ENCODE measurements at regions not wholly inside any gene's neighbourhood (a gene's known extent, or its start where the extent isn't known, plus 50 kb on each side); places are given as distances from the start of the nearest gene placed in this dataset.
A peak's percentile ranks its signal among the peaks of the same experiment; 100 is the strongest.

DNA sequence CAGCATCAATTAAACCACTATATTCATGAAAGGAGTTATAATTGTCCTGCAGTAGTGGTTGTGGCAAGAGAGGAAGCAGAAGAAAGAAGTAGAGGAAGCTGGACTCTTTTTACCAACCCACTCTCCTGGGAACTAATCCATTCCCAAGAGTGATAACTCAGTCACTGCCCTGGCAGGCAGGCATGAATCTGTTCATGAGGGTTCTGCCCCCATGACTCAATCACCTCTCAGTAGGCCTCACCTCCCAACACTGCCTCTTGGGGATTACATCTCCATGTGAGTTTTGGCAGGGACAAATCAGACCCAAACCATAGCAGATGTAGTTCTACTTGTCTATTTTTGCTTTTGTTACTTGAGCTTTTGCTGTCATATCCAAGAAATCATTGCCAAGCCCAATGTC is 232.7 kb upstream of the MAP2 start:
- H3K36me3 ChIP-seq (ENCODE audit: control insufficient read depth in 2 of 2, insufficient read depth in 2 of 2, low read length in 1 of 2), result no peaks in the 10 kb centered on the region
- no peak for DNase-seq (ENCODE audit: low read depth in 6 of 9, low spot score in 9 of 9)
- no peaks in the 10 kb centered on the region for H3K27me3 ChIP-seq (ENCODE audit: control insufficient read depth in 2 of 2, insufficient read depth in 1 of 2, low read length in 1 of 2)
- H3K9me3 ChIP-seq (ENCODE audit: control insufficient read depth in 2 of 2, insufficient read depth in 1 of 2, low read length in 1 of 2), result no peaks in the 10 kb centered on the region
- H3K4me3 ChIP-seq (ENCODE audit: low read length in 2 of 2), result no peak overlapping the region
- no peak overlapping the region for H3K27ac ChIP-seq (ENCODE audit: low read depth in 1 of 2, low read length in 1 of 2)
- no peaks in the 10 kb centered on the region for H3K4me1 ChIP-seq (ENCODE audit: control insufficient read depth in 2 of 2, insufficient read depth in 2 of 2, low read length in 2 of 2)

DNA sequence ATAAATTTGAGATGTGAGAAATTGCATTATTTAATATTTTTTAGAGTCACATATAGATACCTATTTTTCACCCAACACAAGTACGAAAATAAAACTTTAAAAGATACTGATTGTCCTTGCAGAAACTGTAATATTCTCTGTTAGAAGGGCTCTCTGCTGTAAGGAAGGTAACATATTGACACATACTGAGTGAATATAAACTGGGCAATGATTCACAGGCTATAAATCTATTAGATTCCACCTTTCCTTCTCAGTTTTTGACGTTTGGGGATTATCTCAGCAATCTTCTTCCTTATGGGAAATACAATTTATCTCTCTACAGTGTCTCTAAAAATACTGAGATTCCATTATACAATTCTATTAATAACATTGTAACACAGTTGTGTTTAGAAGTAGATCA is 229.1 kb upstream of the MAP2 start:
- no peak for DNase-seq (ENCODE audit: low read depth in 6 of 9, low spot score in 9 of 9)
- no peaks in the 10 kb centered on the region for H3K4me1 ChIP-seq (ENCODE audit: control insufficient read depth in 2 of 2, insufficient read depth in 2 of 2, low read length in 2 of 2)
- 91% methylated on average over 2 of the region's 2 CpGs for WGBS
- H3K4me3 ChIP-seq (ENCODE audit: low read length in 2 of 2), result no peak overlapping the region
- H3K27ac ChIP-seq (ENCODE audit: low read depth in 1 of 2, low read length in 1 of 2), result no peak overlapping the region
- no peaks in the 10 kb centered on the region for H3K27me3 ChIP-seq (ENCODE audit: control insufficient read depth in 2 of 2, insufficient read depth in 1 of 2, low read length in 1 of 2)
- no peaks in the 10 kb centered on the region for H3K9me3 ChIP-seq (ENCODE audit: control insufficient read depth in 2 of 2, insufficient read depth in 1 of 2, low read length in 1 of 2)
- no peaks in the 10 kb centered on the region for H3K36me3 ChIP-seq (ENCODE audit: control insufficient read depth in 2 of 2, insufficient read depth in 2 of 2, low read length in 1 of 2)

DNA sequence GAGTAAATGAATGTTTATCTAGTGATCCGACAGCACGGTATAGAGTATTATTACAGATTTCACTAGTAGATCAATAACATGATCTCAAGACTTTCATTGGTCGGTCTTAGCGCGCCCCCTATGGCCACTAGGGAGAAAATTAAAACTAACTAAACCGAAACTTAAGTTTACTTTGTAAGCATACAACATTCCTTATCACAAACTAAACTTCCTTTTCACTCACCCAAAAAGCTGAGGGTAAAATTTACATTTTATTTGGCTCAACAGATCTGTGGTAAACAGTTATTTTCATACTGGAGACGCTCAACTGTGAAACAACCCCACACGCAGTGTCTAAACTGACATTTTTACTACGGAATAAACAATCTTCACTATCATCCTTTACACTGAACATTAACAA is 215.6 kb upstream of the MAP2 start:
- H3K27ac ChIP-seq (ENCODE audit: low read depth in 1 of 2, low read length in 1 of 2), result no peak overlapping the region
- H3K4me3 ChIP-seq (ENCODE audit: low read length in 2 of 2), result peak overlapping the region in 1 of 2 donors; percentile 25
- WGBS, result 29% methylated on average over 9 of the region's 9 CpGs
- peaks cover 0 to 2% of the 10 kb centered on the region in 2 donors for H3K4me1 ChIP-seq (ENCODE audit: control insufficient read depth in 2 of 2, insufficient read depth in 2 of 2, low read length in 2 of 2)
- H3K27me3 ChIP-seq (ENCODE audit: control insufficient read depth in 2 of 2, insufficient read depth in 1 of 2, low read length in 1 of 2), result no peaks in the 10 kb centered on the region
- peak in 2 of 9 donors; percentile 2 for DNase-seq (ENCODE audit: low read depth in 6 of 9, low spot score in 9 of 9)
- H3K9me3 ChIP-seq (ENCODE audit: control insufficient read depth in 2 of 2, insufficient read depth in 1 of 2, low read length in 1 of 2), result no peaks in the 10 kb centered on the region
- no peaks in the 10 kb centered on the region for H3K36me3 ChIP-seq (ENCODE audit: control insufficient read depth in 2 of 2, insufficient read depth in 2 of 2, low read length in 1 of 2)

DNA sequence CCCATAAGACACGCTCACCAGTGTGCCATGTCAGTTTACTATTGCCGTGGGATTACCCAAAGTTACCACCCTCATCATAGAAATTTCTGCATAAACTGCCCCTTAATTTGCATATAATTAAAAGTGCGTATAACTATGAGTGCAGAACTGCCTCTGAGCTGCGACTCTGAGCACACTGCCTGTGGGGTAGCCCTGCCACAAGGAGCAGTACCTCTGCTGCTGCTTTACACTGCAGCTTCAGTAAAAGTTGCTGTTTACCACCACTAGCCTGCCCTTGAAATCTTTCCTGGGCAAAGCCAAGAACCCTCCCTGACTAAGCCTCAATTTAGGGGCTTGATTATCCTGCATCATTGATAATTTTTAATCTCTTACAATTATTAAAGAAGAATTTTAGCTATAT is 213.9 kb upstream of the MAP2 start:
- no peaks in the 10 kb centered on the region for H3K36me3 ChIP-seq (ENCODE audit: control insufficient read depth in 2 of 2, insufficient read depth in 2 of 2, low read length in 1 of 2)
- no peaks in the 10 kb centered on the region for H3K9me3 ChIP-seq (ENCODE audit: control insufficient read depth in 2 of 2, insufficient read depth in 1 of 2, low read length in 1 of 2)
- H3K27me3 ChIP-seq (ENCODE audit: control insufficient read depth in 2 of 2, insufficient read depth in 1 of 2, low read length in 1 of 2), result no peaks in the 10 kb centered on the region
- no peak overlapping the region for H3K27ac ChIP-seq (ENCODE audit: low read depth in 1 of 2, low read length in 1 of 2)
- DNase-seq (ENCODE audit: low read depth in 6 of 9, low spot score in 9 of 9), result no peak
- H3K4me3 ChIP-seq (ENCODE audit: low read length in 2 of 2), result no peak overlapping the region
- WGBS, result 95% methylated on average over 4 of the region's 4 CpGs
- peaks cover 0 to 2% of the 10 kb centered on the region in 2 donors for H3K4me1 ChIP-seq (ENCODE audit: control insufficient read depth in 2 of 2, insufficient read depth in 2 of 2, low read length in 2 of 2)

DNA sequence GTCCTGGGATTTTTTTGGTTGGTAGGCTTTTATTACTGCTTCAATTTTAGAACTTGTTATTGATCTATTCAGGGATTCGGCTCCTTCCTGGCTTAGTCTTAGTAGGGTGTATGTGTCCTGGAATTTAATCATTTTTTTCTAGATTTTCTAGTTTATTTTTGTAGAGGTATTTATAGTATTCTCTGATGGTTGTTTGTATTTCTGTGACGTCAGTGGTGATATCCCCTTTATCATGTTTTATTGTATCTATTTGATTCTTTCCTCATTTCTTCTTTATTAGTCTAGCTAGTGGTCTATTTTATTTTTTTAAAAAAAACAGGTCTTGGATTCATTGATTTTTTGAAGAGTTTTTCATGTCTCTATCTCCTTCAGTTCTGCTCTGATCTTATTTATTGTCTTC is 193.3 kb upstream of the MAP2 start:
- Histone ChIP-seq H3K4me1 (ENCODE audit: control insufficient read depth in 2 of 2, insufficient read depth in 2 of 2, low read length in 2 of 2) (no peaks in the 10 kb centered on the region), H3K27ac (ENCODE audit: low read depth in 1 of 2, low read length in 1 of 2) (no peak overlapping the region), H3K4me3 (ENCODE audit: low read length in 2 of 2) (no peak overlapping the region), H3K36me3 (ENCODE audit: control insufficient read depth in 2 of 2, insufficient read depth in 2 of 2, low read length in 1 of 2) (no peaks in the 10 kb centered on the region), H3K9me3 (ENCODE audit: control insufficient read depth in 2 of 2, insufficient read depth in 1 of 2, low read length in 1 of 2) (no peaks in the 10 kb centered on the region), H3K27me3 (ENCODE audit: control insufficient read depth in 2 of 2, insufficient read depth in 1 of 2, low read length in 1 of 2) (no peaks in the 10 kb centered on the region)
- no peak for DNase-seq (ENCODE audit: low read depth in 6 of 9, low spot score in 9 of 9)
- 96% methylated on average over 2 of the region's 2 CpGs for WGBS

DNA sequence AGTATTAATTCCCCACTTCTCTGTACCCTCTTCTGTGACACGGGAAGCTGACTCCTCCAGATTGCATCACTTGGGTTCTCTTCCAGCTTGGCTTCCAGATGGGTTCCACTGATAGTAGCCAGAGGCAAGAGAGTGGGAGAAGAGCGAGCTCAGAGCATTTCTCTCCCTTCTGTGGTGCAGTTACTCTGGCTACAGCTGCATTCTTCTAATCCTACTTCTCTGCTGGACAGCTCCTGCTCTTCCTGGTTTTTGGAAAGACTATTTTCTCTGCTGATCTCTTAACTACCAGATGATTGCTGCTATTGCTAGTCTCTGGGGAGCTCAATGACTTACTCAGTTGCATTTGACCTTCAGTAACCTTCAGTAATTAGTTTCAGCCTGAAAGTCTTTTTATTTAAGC is 187.5 kb upstream of the MAP2 start:
- 68% methylated on average over 2 of the region's 2 CpGs for WGBS
- Histone ChIP-seq H3K27ac (ENCODE audit: low read depth in 1 of 2, low read length in 1 of 2) (no peak overlapping the region), H3K4me1 (ENCODE audit: control insufficient read depth in 2 of 2, insufficient read depth in 2 of 2, low read length in 2 of 2) (no peaks in the 10 kb centered on the region), H3K36me3 (ENCODE audit: control insufficient read depth in 2 of 2, insufficient read depth in 2 of 2, low read length in 1 of 2) (no peaks in the 10 kb centered on the region), H3K4me3 (ENCODE audit: low read length in 2 of 2) (no peak overlapping the region), H3K27me3 (ENCODE audit: control insufficient read depth in 2 of 2, insufficient read depth in 1 of 2, low read length in 1 of 2) (no peaks in the 10 kb centered on the region), H3K9me3 (ENCODE audit: control insufficient read depth in 2 of 2, insufficient read depth in 1 of 2, low read length in 1 of 2) (no peaks in the 10 kb centered on the region)
- DNase-seq (ENCODE audit: low read depth in 6 of 9, low spot score in 9 of 9), result no peak

DNA sequence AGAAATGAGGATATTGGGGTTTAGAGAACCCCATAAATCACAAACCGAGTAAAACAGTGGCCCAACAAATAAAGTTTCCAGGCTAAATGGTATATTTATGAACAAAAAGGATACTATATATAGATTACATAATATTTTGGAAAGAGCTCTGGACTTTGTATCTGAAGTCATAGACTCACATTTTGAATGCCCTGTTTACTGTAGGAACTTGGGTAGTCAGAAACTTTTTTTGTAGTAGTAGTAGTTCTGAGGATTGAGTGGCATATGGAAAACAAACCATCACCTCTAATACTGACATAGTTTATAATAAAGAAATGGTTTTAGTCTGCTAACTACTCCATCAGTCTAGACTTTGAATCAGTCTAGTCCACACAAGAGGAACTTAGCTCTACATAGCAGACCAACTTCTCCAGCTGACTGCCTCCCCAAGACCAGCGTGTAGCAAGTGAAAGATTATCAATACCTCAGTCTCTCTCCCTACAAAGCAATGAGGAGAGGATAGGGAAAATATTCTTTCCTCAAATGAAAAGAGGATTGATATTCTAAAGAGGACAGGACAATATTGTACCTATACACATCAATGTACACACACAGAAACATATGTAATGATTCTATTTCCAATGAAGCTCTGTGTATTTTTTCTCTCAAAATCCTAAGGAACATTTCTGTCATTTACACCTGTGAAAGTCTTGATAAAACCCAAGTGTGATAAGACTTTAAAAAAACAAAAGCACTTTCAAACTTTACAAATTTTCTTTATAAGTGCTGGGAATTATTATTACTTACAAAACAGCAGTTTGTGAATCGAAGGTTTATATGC is 184.9 kb upstream of the MAP2 start:
- Histone ChIP-seq H3K4me1 (ENCODE audit: control insufficient read depth in 2 of 2, insufficient read depth in 2 of 2, low read length in 2 of 2) (no peaks in the 10 kb centered on the region), H3K36me3 (ENCODE audit: control insufficient read depth in 2 of 2, insufficient read depth in 2 of 2, low read length in 1 of 2) (no peaks in the 10 kb centered on the region), H3K27me3 (ENCODE audit: control insufficient read depth in 2 of 2, insufficient read depth in 1 of 2, low read length in 1 of 2) (no peaks in the 10 kb centered on the region), H3K27ac (ENCODE audit: low read depth in 1 of 2, low read length in 1 of 2) (no peak overlapping the region), H3K4me3 (ENCODE audit: low read length in 2 of 2) (no peak overlapping the region), H3K9me3 (ENCODE audit: control insufficient read depth in 2 of 2, insufficient read depth in 1 of 2, low read length in 1 of 2) (no peaks in the 10 kb centered on the region)
- WGBS, result 86% methylated on average over 3 of the region's 3 CpGs
- no peak for DNase-seq (ENCODE audit: low read depth in 6 of 9, low spot score in 9 of 9)

DNA sequence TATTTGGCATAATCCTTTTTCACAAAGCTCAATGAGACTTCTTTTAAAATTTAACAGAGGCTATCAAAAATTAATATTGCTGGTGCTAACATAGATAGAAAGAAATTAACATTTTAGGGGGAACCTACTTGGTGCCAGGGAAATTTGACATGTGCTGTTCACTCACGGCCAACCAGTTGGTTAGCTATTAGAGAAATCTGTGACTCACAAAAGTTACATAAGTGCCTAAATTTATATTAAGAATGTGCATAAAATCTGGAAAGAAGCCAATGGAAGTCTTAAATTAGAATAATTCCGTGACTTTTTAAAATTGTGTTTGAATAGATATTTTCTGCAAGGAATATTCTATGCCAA is 184.3 kb upstream of the MAP2 start:
- Histone ChIP-seq H3K27ac (ENCODE audit: low read depth in 1 of 2, low read length in 1 of 2) (no peak overlapping the region), H3K27me3 (ENCODE audit: control insufficient read depth in 2 of 2, insufficient read depth in 1 of 2, low read length in 1 of 2) (no peaks in the 10 kb centered on the region), H3K4me1 (ENCODE audit: control insufficient read depth in 2 of 2, insufficient read depth in 2 of 2, low read length in 2 of 2) (no peaks in the 10 kb centered on the region), H3K36me3 (ENCODE audit: control insufficient read depth in 2 of 2, insufficient read depth in 2 of 2, low read length in 1 of 2) (no peaks in the 10 kb centered on the region), H3K9me3 (ENCODE audit: control insufficient read depth in 2 of 2, insufficient read depth in 1 of 2, low read length in 1 of 2) (no peaks in the 10 kb centered on the region), H3K4me3 (ENCODE audit: low read length in 2 of 2) (no peak overlapping the region)
- DNase-seq (ENCODE audit: low read depth in 6 of 9, low spot score in 9 of 9), result no peak
- WGBS, result 48% methylated on average over 2 of the region's 2 CpGs

DNA sequence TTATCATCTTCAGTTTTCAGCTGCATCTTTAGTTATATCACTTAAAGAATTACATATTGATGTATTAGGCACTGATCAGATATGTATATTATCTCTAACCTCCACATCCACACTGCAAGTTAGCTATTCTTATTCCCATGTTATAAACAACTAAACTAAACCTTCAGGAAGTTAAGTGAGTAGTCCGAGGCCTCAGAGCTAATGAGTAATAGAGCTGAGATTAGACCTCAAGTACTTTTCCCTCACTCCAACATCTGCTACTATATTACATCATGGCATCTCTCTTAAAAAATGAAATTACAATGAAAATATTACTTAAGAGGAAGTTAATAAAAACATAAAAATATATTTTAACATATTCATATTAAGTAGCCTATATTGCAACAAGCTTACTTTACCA is 183.6 kb upstream of the MAP2 start:
- H3K27me3 ChIP-seq (ENCODE audit: control insufficient read depth in 2 of 2, insufficient read depth in 1 of 2, low read length in 1 of 2), result no peaks in the 10 kb centered on the region
- no peaks in the 10 kb centered on the region for H3K36me3 ChIP-seq (ENCODE audit: control insufficient read depth in 2 of 2, insufficient read depth in 2 of 2, low read length in 1 of 2)
- H3K4me1 ChIP-seq (ENCODE audit: control insufficient read depth in 2 of 2, insufficient read depth in 2 of 2, low read length in 2 of 2), result no peaks in the 10 kb centered on the region
- H3K4me3 ChIP-seq (ENCODE audit: low read length in 2 of 2), result no peak overlapping the region
- DNase-seq (ENCODE audit: low read depth in 6 of 9, low spot score in 9 of 9), result no peak
- no peaks in the 10 kb centered on the region for H3K9me3 ChIP-seq (ENCODE audit: control insufficient read depth in 2 of 2, insufficient read depth in 1 of 2, low read length in 1 of 2)
- H3K27ac ChIP-seq (ENCODE audit: low read depth in 1 of 2, low read length in 1 of 2), result no peak overlapping the region
- WGBS, result 93% methylated on average over 1 of the region's 1 CpG
